Endothelial cell of umbilical vein (primary cell): ENCODE measurements at regions not wholly inside any gene's neighbourhood (a gene's known extent, or its start where the extent isn't known, plus 50 kb on each side); places are given as distances from the start of the nearest gene placed in this dataset.
A peak's percentile ranks its signal among the peaks of the same experiment; 100 is the strongest.

Experiments used
- BruUV-seq: library from RNA; stranded (reverse); fragments of 400-500 nt; replicated peaks from 2 replicates; lab custom pipeline; 2021; lab: Mats Ljungman, UMichigan
- CTCF ChIA-PET: fragments of 300-600, 350-600 bp; sonication (Branson Sonifier 250); formaldehyde crosslinking; loops from one replicate; lab custom pipeline; 2021; ENCODE audit warnings: antibody characterized with exemption, inconsistent platforms; lab: Charles Lee
- POLR2A ChIA-PET: fragments of 300-600, 350-600 bp; sonication (Branson Sonifier 250); formaldehyde crosslinking; loops from one replicate; lab custom pipeline; 2021; ENCODE audit warnings: antibody characterized with exemption, inconsistent platforms; lab: Charles Lee
- DNase-seq: peaks from one replicate; pipeline ENCODE4 v3.0.0-alpha.2; 2011; ENCODE audit warnings: low read depth, low spot score
- FAIRE-seq: peaks from 2 replicates; lab custom pipeline; 2011; peaks lifted over from hg19 to GRCh38; lab: Jason Lieb, UNC
- H2AFZ ChIP-seq: 2 replicates; pipeline ENCODE4 v1.6.0; 2012; ENCODE audit warnings: low read depth, low read length, control low read depth, inconsistent platforms
- H3K27ac ChIP-seq: 2 replicates; pipeline ENCODE4 v1.5.1; 2011; ENCODE audit warnings: low read depth, mild to moderate bottlenecking, control low read depth, low read length, moderate library complexity; ENCODE audit not compliant: insufficient read depth
- H3K27me3 ChIP-seq, 2 experiments: 2 replicates each; pipeline versions ENCODE4 v1.6.0 to v1.6.1; 2011; ENCODE audit warnings: low read length in 2 of 2, mixed read lengths in 1 of 2; ENCODE audit not compliant: control insufficient read depth in 2 of 2, insufficient read depth in 2 of 2
- H3K36me3 ChIP-seq, 2 experiments: 2 replicates in 1 of 2; 3 replicates in 1 of 2; pipeline ENCODE4 v1.5.1; 2011; ENCODE audit warnings: low read length in 2 of 2, mild to moderate bottlenecking in 1 of 2, moderate library complexity in 1 of 2; ENCODE audit not compliant: control insufficient read depth in 2 of 2, insufficient read depth in 2 of 2; ENCODE audit errors: extremely low read depth in 1 of 2
- H3K4me1 ChIP-seq: 3 replicates; pipeline ENCODE4 v1.5.1; 2011; ENCODE audit warnings: mild to moderate bottlenecking, low read length; ENCODE audit not compliant: control insufficient read depth, insufficient read depth; ENCODE audit errors: extremely low read depth
- H3K4me2 ChIP-seq: 2 replicates; pipeline ENCODE4 v1.6.1; 2011; ENCODE audit warnings: low read length, control low read depth, mixed read lengths; ENCODE audit not compliant: insufficient read depth
- H3K4me3 ChIP-seq, 3 experiments: fragments of 200-600 bp in 1 of 3; sonication (generic), shearing (Covaris generic) in 1 of 3; replicated peaks in 1 of 3; 2 replicates each; pipeline ENCODE4 v1.5.1; 2011 to 2016; ENCODE audit warnings: control low read depth in 3 of 3, low read length in 3 of 3, mild to moderate bottlenecking in 2 of 3, inconsistent platforms in 1 of 3, low read depth in 1 of 3, moderate library complexity in 1 of 3; ENCODE audit not compliant: insufficient read depth in 1 of 3
- H3K79me2 ChIP-seq: 2 replicates; pipeline ENCODE4 v1.6.0; 2012; ENCODE audit warnings: low read length, inconsistent platforms; ENCODE audit not compliant: control insufficient read depth, insufficient read depth
- H3K9ac ChIP-seq: replicated peaks from 2 replicates; pipeline ENCODE3; 2011; ENCODE audit warnings: low read length, control low read depth; ENCODE audit not compliant: insufficient read depth; ENCODE audit errors: extremely low read depth
- H3K9me1 ChIP-seq: replicated peaks from 3 replicates; pipeline ENCODE4 v1.6.0; 2011; ENCODE audit warnings: mild to moderate bottlenecking, low read length; ENCODE audit not compliant: control insufficient read depth, insufficient read depth; ENCODE audit errors: extremely low read depth
- H3K9me3 ChIP-seq: replicated peaks from 2 replicates; pipeline ENCODE4 v1.5.1; 2012; ENCODE audit warnings: low read length, inconsistent platforms; ENCODE audit not compliant: control insufficient read depth, insufficient read depth
- H4K20me1 ChIP-seq: replicated peaks from 2 replicates; pipeline ENCODE3; 2011; ENCODE audit warnings: mild to moderate bottlenecking, low read length; ENCODE audit not compliant: control insufficient read depth, insufficient read depth; ENCODE audit errors: extremely low read depth
- CTCF ChIP-seq, 2 donors: IDR thresholded peaks; 1 replicate in 1 of 2; 2 replicates in 1 of 2; pipeline ENCODE4 v1.5.1; 2011; ENCODE audit warnings: low read length in 2 of 2, mild to moderate bottlenecking in 2 of 2, moderate library complexity in 2 of 2, control low read depth in 1 of 2, inconsistent platforms in 1 of 2, low read depth in 1 of 2; ENCODE audit not compliant: insufficient read depth in 1 of 2; ENCODE audit errors: extremely low read depth in 1 of 2
- EZH2 ChIP-seq: IDR thresholded peaks from 2 replicates; pipeline ENCODE4 v1.6.1; 2012; ENCODE audit warnings: borderline replicate concordance, low read depth, mild to moderate bottlenecking, moderate library complexity, low read length, inconsistent platforms; ENCODE audit not compliant: severe bottlenecking
- FOS ChIP-seq: IDR thresholded peaks from 2 replicates; pipeline ENCODE4 v1.6.1; 2011; ENCODE audit warnings: mild to moderate bottlenecking, low read length, moderate library complexity, borderline replicate concordance; ENCODE audit not compliant: insufficient read depth
- GATA2 ChIP-seq: IDR thresholded peaks from 2 replicates; pipeline ENCODE4 v1.7.0; 2011; ENCODE audit warnings: low read depth, mild to moderate bottlenecking, moderate library complexity, mixed read lengths, low read length; ENCODE audit not compliant: insufficient read length, insufficient read depth
- JUN ChIP-seq: IDR thresholded peaks from 2 replicates; pipeline ENCODE4 v1.6.1; 2011; ENCODE audit warnings: borderline replicate concordance, low read depth; ENCODE audit not compliant: insufficient read length, insufficient read depth
- MAX ChIP-seq: IDR thresholded peaks from 2 replicates; pipeline ENCODE4 v1.6.1; 2011; ENCODE audit not compliant: insufficient read depth, insufficient read length
- MYC ChIP-seq: IDR thresholded peaks from one replicate; pipeline ENCODE4 v1.6.1; 2011; ENCODE audit warnings: mild to moderate bottlenecking, low read depth, low read length
- POLR2A ChIP-seq: IDR thresholded peaks from 2 replicates; pipeline ENCODE4 v1.6.1; 2012; ENCODE audit warnings: low read depth, mild to moderate bottlenecking, control low read depth, low read length
- POLR2AphosphoS5 ChIP-seq: IDR thresholded peaks from 2 replicates; pipeline ENCODE4 v1.6.1; 2012; ENCODE audit warnings: low read depth, mild to moderate bottlenecking, control low read depth, low read length, moderate library complexity; ENCODE audit not compliant: insufficient read depth
- dilution Hi-C: fragments of 300-500 bp; cut with MboI; formaldehyde crosslinking; loops from one replicate; pipeline ENCODE4 v1.15.0; 2019; ENCODE audit warnings: low sequenced_read_pairs; ENCODE audit not compliant: extremely low pct_ligation_motif_present
- intact Hi-C: fragments of 100-400 bp; cut with micrococcal nuclease; formaldehyde crosslinking; loops from one replicate; pipeline ENCODE4 v1.10.0; 2022

DNA sequence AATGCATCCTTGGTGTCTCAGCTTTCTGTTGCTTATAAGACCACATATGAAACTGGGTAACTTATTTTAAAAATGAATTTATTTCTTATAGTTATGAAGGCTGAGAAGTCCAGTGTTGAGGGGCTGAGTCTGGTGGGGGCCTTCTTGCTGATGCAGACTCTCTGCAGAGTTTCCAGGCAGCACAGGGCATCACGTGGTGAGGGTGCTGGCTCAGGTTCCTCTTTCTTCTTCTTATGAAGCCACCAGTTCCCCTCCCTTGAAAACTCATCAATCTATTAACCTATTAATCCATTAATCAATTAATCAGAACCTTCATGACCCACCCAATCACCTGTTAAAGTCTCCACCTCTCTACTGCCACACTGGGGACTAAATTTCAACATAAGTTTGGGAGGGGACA is 595.6 kb upstream of the NRP1 start:
- Histone ChIP-seq H3K27me3 (peaks cover 12 to 19% of the 10 kb centered on the region in 2 experiments), H3K9me1 (no peaks in the 10 kb centered on the region), H3K27ac (no peak overlapping the region), H3K4me2 (no peak overlapping the region), H4K20me1 (no peaks in the 10 kb centered on the region), H3K36me3 (no peaks in the 10 kb centered on the region), H3K4me3 (no peak overlapping the region), H3K79me2 (no peaks in the 10 kb centered on the region), H3K4me1 (no peaks in the 10 kb centered on the region), H3K9me3 (no peaks in the 10 kb centered on the region), H3K9ac (no peak overlapping the region), H2AFZ (no peak overlapping the region)
- intact Hi-C loops = no loop called here
- BruUV-seq = no TSS peak
- ChIA-PET POLR2A (no interaction called here), CTCF (no interaction called here)
- dilution Hi-C loops = no loop called here
- peak; percentile 52 for FAIRE-seq
- TF ChIP-seq MAX (no peak), FOS (no peak), EZH2 (no peak), POLR2AphosphoS5 (no peak), POLR2A (no peak), GATA2 (no peak), MYC (no peak), JUN (no peak), CTCF (IDR thresholded peaks at IDR 0.05; ENCODE audit: extremely low read depth in 1 of 2, insufficient read depth in 1 of 2, low read depth in 1 of 2, low read length in 2 of 2) (no peak)
- no peak for DNase-seq
